GM12878 (cell line): ENCODE measurements at regions not wholly inside any gene's neighbourhood (a gene's known extent, or its start where the extent isn't known, plus 50 kb on each side); places are given as distances from the start of the nearest gene placed in this dataset.

Experiments
- CTCF ChIP-seq, 3 experiments: IDR thresholded peaks in 2 of 3; conservative IDR thresholded peaks in 1 of 3; 2 replicates each; pipeline ENCODE4 v1.5.1; 2011; ENCODE audit warnings: low read depth in 3 of 3, low read length in 3 of 3, mild to moderate bottlenecking in 3 of 3, control low read depth in 2 of 3, moderate library complexity in 2 of 3, inconsistent platforms in 1 of 3, mixed read lengths in 1 of 3; ENCODE audit not compliant: control insufficient read depth in 2 of 3, insufficient read depth in 1 of 3; ENCODE audit errors: extremely low read depth in 1 of 3
- JUNB ChIP-seq: IDR thresholded peaks from 2 replicates; pipeline ENCODE4 v1.6.1; 2016; ENCODE audit warnings: antibody characterized with exemption, mild to moderate bottlenecking

DNA sequence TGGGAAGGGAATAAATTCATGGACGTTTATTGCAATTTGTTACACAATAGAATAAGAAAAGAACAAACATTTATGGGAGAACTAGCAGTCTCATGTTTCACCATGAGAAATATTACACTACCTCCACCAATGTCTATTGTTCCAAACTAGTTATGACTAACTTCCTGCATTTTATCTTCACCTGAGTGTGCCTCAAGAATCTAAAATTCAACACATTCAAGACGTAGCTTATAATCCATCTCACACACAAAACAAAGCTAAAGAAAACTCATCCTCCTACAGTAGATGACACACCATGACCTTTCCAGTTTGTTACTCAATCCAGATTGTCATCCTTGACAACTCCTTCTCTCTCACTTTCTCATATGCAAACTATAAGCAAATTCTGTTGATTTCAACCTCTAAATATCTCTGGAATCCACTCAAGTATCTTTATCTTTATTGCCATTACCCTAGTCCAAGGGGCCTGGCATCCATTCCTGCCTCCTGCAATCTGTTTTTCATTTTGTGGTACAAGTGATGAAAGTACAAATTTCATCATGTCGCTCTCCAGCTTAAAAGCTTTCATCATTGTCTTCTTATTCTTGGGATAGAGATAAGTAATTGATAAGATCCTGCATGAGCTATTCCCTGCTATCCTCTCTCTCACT lies 229.9 kb downstream of the NR2F2 start:
- TF ChIP-seq CTCF (IDR thresholded peaks at IDR 0.05 in 2 of 3, conservative IDR thresholded peaks at IDR 0.05 in 1 of 3; ENCODE audit: control insufficient read depth in 2 of 3, extremely low read depth in 1 of 3, insufficient read depth in 1 of 3, low read depth in 3 of 3, low read length in 3 of 3): no peak
- TF ChIP-seq JUNB: no peak
